Ishikawa (cell line): ENCODE measurements at regions not wholly inside any gene's neighbourhood (a gene's known extent, or its start where the extent isn't known, plus 50 kb on each side); places are given as distances from the start of the nearest gene placed in this dataset.

Source experiments
- CREB1 ChIP-seq: IDR thresholded peaks from 2 replicates; pipeline ENCODE4 v1.6.1; 2012; ENCODE audit warnings: low read depth
- EGR1 ChIP-seq: IDR thresholded peaks from 2 replicates; pipeline ENCODE4 v1.6.1; 2012
- EP300 ChIP-seq: IDR thresholded peaks from 2 replicates; pipeline ENCODE4 v1.6.1; 2012; ENCODE audit warnings: borderline replicate concordance
- FOXM1 ChIP-seq: IDR thresholded peaks from 2 replicates; pipeline ENCODE4 v1.6.1; 2012; ENCODE audit warnings: low read depth, borderline replicate concordance
- MAX ChIP-seq: IDR thresholded peaks from 2 replicates; pipeline ENCODE4 v1.6.1; 2012
- TAF1 ChIP-seq: IDR thresholded peaks from 2 replicates; pipeline ENCODE4 v1.6.1; 2012; ENCODE audit warnings: low read depth, mild to moderate bottlenecking
- USF1 ChIP-seq: IDR thresholded peaks from 2 replicates; pipeline ENCODE4 v1.6.1; 2012
- YY1 ChIP-seq: IDR thresholded peaks from 2 replicates; pipeline ENCODE4 v1.6.1; 2012; ENCODE audit warnings: low read depth

GRCh38 chr3:72144773-72145505 lies 360.0 kb upstream of the PROK2 start:
- TF ChIP-seq EGR1 (no peak), MAX (no peak), EP300 (no peak), YY1 (no peak), TAF1 (no peak), FOXM1 (no peak), CREB1 (no peak), USF1 (no peak)
